ENCODE measurements at regions not wholly inside any gene's neighbourhood (a gene's known extent, or its start where the extent isn't known, plus 50 kb on each side); places are given as distances from the start of the nearest gene placed in this dataset.
A peak's percentile ranks its signal among the peaks of the same experiment; 100 is the strongest.
"Not testable (repeated sequence)": the region's sequence is repeated elsewhere in the genome, so short reads cannot be mapped to it uniquely, and the experiment has no call there.

DNA sequence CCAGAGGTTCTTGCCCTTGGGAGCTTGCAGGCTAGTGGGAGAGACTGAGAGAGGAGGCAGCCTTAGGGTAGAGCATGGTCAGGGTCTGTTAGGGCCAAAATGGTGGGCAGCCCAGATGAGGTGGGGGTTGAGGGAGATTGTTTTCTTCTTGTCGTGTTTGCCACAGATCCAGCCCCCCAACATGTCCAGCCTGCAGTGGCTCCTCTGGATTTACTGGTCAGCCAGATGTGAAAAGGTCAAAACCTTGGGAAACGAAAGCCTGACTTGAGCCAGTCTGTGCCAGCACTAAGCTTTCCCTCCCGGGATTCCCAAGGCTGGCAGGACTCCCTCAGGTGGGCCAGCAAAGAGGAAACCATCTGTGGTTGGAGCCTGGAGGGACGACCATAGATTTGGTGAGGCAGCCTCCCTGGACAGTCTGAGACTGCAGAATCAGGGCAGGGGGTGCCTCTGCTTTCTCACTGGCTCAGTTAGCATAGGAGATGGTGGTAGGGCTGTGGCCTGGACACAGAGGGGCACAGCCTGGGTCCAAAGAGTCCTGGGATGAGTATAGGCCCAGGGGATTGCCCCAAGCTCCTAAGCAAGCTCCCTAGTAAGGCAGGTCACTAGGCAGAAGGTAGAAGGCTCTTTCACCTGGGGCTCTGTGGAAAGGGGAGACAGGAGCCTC is 51.2 kb upstream of the PRR23C start:
- DNase-seq, result no peak

DNA sequence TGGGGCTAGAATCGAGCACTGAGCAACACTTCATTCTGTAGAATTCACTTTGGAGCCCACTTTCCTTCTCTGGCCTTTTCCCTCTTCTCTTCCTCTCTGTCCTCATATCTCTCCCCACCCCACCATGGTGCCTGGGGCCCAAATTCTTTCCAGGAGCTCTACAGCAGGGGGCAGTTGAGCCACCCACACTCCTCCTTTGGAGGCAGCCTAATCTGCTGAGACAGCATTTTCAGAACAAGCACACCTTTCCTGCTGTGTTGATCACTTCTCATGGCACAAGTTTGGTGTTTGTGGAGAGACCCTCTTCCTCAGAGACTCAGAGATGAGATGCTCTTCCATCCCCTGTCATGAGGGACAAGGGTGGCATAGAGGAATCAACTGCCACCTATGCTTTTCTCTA is 52.0 kb upstream of the PRR23C start:
- DNase-seq, result no peak

GRCh38 chr3:139098391-139098790 is 53.7 kb upstream of the PRR23C start:
- no peak for DNase-seq

DNA sequence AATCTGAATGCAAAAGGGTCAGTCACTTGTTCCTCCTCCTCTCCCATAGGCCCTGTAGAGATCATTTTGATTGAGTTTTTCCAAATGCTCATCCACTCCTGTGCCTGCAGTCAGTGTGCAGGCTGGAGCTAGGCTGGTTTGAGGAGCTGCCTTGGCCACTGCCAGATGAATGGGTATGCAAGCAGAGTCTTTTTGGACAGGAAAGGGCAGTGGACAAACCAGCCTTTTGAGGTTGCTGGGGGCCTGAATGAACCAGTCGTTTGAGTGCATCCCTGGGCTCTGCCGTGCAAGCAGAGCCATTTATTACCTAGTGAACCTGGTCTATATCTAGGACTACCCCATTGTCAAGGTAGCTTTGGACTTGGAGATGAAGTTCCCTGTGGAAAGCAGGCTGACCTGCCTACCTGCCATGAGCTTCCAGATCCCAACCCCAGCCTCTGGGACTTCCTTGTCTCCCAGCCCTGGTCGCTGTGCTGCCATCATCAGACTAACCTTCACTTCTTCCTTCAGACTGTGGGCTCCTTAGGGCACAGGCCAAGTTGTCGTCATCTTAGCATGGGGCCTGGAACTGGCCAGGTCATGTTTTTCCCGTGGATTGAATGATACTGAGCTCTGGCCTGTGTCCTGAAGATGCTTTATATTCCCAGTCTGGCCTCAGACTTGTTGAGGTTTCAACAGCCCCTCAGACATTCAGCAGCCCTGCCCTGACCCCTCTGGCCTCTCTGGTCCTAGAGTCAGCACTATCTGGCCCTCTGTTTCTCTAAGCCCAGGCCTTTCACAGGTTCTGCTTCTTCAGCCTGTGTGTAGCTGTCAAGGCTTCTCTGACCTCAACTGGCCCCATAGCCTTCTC is 55.5 kb upstream of the PRR23C start:
- DNase-seq, result no peak

DNA sequence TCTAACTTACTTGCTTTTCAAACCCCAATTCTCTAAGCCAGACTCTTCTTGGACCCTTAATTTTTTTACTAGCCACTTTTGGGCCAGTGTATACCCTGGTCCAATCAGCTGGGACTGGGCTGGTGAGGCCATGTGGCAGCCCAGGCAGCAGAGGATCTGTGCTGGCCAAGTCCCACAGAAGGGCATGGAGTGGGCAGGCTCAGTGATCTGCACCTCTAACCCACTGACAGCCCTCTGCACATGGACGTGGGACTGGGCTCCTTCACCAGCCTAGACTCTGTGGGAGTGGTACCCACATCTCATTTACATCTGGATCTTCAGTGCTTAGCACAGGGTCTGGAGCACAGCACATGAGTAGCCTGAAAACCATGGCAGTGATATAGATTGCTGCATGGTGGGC is 56.1 kb upstream of the PRR23C start:
- no peak for DNase-seq

GRCh38 chr3:139101396-139101795 is 56.7 kb upstream of the PRR23C start:
- no peak for DNase-seq

DNA sequence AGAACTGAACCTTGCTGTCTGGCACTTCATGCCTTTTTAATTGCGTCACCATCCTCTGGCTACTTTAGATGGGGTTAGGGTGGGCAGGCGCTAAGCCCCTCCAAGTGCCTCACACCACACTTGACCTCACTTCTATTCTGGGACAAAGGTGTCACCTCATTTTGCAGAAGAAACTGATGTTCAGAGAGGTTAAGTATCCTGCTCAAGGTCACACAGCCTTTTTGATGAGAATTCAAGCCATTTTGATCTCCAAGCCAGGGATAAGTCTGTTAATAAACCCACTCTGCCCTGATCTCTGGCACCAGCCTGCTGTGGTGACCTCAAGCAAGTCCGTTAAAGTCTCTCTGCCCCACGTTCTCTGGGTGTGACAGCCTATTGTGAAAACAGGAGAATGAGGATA is 58.8 kb upstream of the PRR23C start:
- DNase-seq, result no peak

GRCh38 chr3:139104062-139104461 is 59.4 kb upstream of the PRR23C start:
- DNase-seq, result no peak

DNA sequence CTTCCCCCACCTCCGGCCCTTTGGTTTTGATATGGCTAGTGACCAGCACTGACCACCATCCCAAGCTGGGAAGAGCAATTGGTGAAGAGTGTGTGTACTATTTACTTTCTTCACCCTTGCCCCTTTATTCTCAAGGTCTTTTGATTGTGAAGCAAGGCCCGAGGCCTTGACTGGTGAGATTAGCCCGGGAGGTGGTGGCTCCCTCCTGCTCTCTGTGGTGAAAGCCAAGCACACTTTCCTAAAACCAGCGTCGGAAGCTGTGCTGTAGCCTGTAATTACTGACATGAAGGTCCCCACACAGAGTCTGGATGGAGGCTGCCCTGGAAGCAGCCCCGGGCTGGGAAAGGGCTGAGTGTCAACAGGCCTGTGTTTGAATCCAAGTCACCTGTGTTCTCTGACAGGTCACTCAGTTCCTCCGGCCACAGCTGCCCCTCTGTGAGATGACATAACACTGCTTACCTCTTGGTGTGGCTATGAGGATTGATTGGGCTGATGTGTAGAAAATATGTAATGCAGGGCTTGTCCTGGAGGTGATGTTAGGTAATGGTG is 60.5 kb upstream of the PRR23C start:
- DNase-seq, result no peak

- no peak for DNase-seq
Observed at GRCh38 chr3:139106013-139106932, 61.6 kb upstream of the PRR23C start.

GRCh38 chr3:139107424-139108252 is 62.9 kb upstream of the PRR23C start:
- no peak for DNase-seq

DNA sequence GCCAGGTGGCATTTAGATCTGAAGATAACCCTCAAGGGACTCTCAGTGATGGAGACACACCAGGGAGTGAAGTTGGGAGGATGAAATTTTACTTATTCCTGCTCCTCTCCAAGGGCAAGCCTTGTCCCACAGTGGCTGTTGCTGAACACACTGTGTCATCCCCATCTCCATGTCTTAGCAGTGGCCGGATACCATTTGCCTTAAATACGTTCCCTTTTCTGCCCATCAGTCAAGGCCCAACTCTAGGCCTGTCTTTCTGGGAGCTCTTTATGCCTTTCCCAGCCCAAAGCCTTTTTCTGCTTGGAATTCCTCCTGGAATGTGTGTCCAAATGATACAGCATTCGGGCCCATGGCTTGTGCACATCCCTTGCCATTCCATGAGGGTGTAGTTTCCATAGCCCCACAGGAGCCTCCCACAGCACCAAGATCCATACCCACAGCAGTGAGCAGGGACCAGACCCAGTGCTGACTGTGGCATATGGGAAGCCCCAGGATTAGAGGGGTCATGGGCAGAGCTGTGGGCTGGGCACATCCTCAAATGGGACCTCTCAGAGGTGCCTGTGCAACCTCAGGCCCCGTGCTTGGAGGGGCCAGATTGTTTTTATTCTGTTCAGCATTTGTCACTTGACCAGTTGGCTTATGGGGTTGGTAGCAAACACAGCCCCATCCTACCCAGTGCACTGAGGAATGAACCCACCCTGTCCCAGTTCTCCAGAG is 63.7 kb upstream of the PRR23C start:
- DNase-seq, result no peak

DNA sequence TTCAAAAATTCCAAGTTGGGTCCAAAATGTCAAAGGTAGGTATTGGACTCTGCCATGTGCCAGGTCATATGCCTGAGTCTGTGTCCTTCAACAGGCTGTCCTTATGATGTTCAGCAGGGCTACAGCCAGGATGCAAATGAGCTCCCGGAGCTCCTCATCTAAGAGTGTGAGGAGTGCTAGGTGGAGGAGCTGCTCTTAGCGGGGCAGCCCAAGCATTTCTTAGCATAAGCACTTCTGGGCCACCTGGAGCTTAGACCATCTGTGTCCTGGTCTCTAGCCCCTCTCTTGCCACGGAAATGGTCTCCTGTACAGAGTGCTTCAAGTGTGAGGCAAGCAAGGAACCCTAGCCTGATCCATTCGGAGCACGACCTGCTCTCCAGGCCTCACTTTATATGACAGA is 64.6 kb upstream of the PRR23C start:
- no peak for DNase-seq

DNA sequence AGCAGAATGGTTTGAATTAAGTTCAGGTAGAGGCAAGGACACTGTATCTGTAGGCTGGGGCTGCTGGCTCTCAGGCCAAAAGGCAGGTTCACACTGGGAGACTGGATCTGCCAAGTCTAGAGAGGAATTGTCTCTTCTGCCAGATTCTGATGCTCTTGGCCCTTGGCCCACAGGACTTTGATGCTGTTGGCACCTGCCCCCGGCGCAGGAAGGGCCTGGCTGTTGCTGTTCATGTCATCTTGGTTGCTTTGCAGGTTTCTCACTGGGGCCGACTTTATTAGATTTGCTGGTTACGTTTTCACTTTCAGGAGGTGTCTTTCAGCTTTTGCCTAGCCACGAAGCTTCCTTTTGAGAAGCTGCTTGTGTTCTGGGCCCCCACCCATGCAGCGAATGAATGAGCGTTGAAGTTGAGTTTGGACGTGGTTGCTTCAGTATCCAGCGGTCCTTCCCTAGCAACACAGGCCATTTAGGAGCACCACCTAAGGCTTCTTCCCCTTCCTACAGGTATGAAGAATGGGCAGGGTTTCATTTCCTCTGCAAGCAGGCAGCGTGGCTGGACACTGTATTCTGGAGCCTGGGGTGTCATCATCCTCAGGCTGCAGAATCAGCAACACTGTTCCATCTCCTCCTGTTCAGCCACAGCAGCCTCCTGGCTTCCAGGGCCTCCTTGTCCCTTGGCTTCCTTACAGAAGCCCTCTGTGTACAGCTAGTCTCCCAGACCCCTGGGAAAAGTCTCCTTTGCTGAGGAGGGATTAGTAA is 65.6 kb upstream of the PRR23C start:
- DNase-seq, result peak; percentile 56

GRCh38 chr3:139110929-139111328 is 66.2 kb upstream of the PRR23C start:
- not testable (repeated sequence) for DNase-seq

DNA sequence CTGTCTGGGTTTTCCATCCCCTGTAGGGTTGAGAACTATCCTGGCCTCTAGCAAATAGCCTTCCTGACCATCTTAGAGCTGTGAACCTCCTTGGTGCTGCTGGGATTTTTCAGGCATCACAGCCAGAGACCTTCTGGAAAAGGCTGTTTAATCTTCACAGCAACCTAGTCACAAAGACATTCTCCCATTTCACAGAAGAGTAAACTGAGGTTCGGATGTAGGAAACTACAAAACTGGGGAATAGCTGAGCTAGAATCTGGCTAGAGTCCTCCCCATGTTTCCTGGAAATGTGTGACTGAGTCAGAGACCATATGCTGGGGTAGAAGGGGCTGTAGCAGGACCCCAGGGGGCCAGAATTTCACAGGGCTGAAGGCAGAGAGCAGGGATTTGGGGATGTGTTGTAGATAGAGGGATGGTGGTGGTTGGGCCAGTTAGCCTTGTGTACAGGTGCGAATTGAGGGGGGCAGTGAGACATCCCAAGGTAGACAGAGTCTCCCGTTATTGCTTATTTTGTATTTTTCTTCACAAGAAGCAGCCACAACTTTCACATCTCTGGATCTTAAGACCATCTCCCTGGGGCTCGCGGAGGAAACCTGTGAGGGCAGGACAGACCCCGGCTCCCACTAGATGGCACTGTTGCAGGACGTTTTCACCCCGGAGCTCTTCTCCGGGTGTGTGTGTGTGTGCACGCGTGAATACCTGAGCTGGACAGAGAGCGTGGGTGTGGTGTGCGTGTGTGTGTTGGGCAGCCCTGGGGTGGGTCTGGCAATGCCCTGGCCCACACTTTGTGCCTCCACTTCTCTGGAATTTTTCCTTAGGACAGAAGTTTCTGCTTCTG is 66.9 kb upstream of the PRR23C start:
- peak; percentile 60 for DNase-seq

DNA sequence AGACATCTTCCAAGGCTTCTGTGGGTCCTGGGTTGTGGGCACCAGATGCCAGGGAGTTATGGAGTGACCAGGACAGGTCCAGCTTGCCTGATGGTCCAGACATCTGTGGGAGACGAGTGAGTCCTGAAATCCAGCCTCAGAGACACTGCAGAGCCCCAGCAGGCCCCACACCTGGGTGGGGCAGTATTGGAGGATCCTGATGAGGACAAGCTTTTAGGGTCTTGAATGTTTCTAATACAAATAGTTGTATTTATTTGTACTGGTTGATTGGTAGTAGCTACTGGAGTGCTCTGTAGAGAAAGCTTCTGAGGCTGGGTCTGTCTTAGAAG is 67.5 kb upstream of the PRR23C start:
- no peak for DNase-seq

- no peak for DNase-seq
Observed at GRCh38 chr3:139113231-139113992, 68.7 kb upstream of the PRR23C start.

DNA sequence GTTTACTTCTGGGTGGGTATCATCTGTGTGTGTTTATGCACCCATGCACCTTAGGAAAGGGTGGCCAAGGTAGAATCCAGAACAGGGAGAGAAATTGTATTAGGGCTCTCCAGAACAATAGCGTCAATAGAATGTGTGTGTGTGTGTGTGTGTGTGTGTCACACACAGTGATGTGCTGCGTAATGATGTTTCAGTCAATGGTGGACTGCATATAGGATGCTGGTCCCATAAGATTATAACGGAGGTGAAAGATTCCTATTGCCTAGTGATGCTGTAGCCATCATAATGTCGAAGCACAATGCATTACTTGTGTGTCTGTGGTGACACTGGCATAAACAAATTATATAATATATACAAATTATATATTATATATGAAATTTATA is 69.3 kb upstream of the PRR23C start:
- DNase-seq, result no peak
